Activated CD8-positive, alpha-beta T cell treated with anti-CD3 and anti-CD28 coated beads, Interleukin-2, amount 10 ng/mL, durations not matched to agents 7 days and 5 days (primary cell): ENCODE measurements at regions not wholly inside any gene's neighbourhood (a gene's known extent, or its start where the extent isn't known, plus 50 kb on each side); places are given as distances from the start of the nearest gene placed in this dataset.

ENCODE experiments used
- ATAC-seq: fragments of 150-1000 bp; cut with Tn5 transposase; one replicate; pipeline ENCODE4 v1.10.0; 2021; ENCODE audit warnings: moderate library complexity
- CTCF ChIA-PET: fragments of 350-600 bp; sonication (Branson Sonifier 250); formaldehyde crosslinking; loops from one replicate; lab custom pipeline; 2021; ENCODE audit warnings: antibody characterized with exemption; lab: Charles Lee
- POLR2A ChIA-PET: fragments of 350-600 bp; sonication (Branson Sonifier 250); formaldehyde crosslinking; loops from one replicate; lab custom pipeline; 2021; ENCODE audit warnings: antibody characterized with exemption; lab: Charles Lee
- DNase-seq: peaks from one replicate; pipeline ENCODE4 v3.0.0-alpha.2; 2020
- H3K27ac Mint-ChIP-seq: one replicate; pipeline ENCODE4 v1.8.0; 2021; ENCODE audit warnings: mild to moderate bottlenecking, mixed read lengths
- H3K27me3 Mint-ChIP-seq: one replicate; pipeline ENCODE4 v1.8.0; 2021; ENCODE audit warnings: low read depth, mixed read lengths
- H3K36me3 Mint-ChIP-seq: one replicate; pipeline ENCODE4 v1.8.0; 2021; ENCODE audit warnings: low read depth, mixed read lengths
- H3K4me1 Mint-ChIP-seq: one replicate; pipeline ENCODE4 v1.8.0; 2021; ENCODE audit warnings: low read depth, mixed read lengths
- H3K4me3 Mint-ChIP-seq: one replicate; pipeline ENCODE4 v1.8.0; 2021; ENCODE audit warnings: mild to moderate bottlenecking, mixed read lengths
- H3K9me3 Mint-ChIP-seq: one replicate; pipeline ENCODE4 v1.8.0; 2022; ENCODE audit warnings: mixed read lengths; ENCODE audit not compliant: insufficient read depth

GRCh38 chr2:193670478-193670877, 1475.7 kb upstream of the TMEFF2 start:
- ATAC-seq (no peak), DNase-seq (no peak)
- ChIA-PET POLR2A (no interaction called here), CTCF (no interaction called here)
- no peak overlapping the region for H3K4me3 Mint-ChIP-seq
- H3K36me3 Mint-ChIP-seq: no peaks in the 10 kb centered on the region
- H3K27me3 Mint-ChIP-seq: no peaks in the 10 kb centered on the region
- no peak overlapping the region for H3K27ac Mint-ChIP-seq
- no peaks in the 10 kb centered on the region for H3K4me1 Mint-ChIP-seq
- no peaks in the 10 kb centered on the region for H3K9me3 Mint-ChIP-seq

GRCh38 chr2:193668557-193669323, 1474.0 kb upstream of the TMEFF2 start:
- DNase-seq (no peak), ATAC-seq (no peak)
- Mint-ChIP-seq H3K4me1 (no peaks in the 10 kb centered on the region), H3K4me3 (no peak overlapping the region), H3K27me3 (no peaks in the 10 kb centered on the region), H3K36me3 (no peaks in the 10 kb centered on the region), H3K9me3 (no peaks in the 10 kb centered on the region), H3K27ac (no peak overlapping the region)
- POLR2A ChIA-PET: no interaction called here
- CTCF ChIA-PET: no interaction called here

GRCh38 chr2:193627927-193628272, 1433.2 kb upstream of the TMEFF2 start:
- Mint-ChIP-seq H3K36me3 (no peaks in the 10 kb centered on the region), H3K27ac (no peak overlapping the region), H3K4me3 (no peak overlapping the region), H3K4me1 (no peaks in the 10 kb centered on the region), H3K27me3 (no peaks in the 10 kb centered on the region), H3K9me3 (no peaks in the 10 kb centered on the region)
- DNase-seq (no peak), ATAC-seq (no peak)
- ChIA-PET POLR2A (no interaction called here), CTCF (no interaction called here)

GRCh38 chr2:193627187-193627926, 1432.6 kb upstream of the TMEFF2 start:
- Mint-ChIP-seq H3K36me3 (no peaks in the 10 kb centered on the region), H3K27ac (no peak overlapping the region), H3K27me3 (no peaks in the 10 kb centered on the region), H3K4me1 (no peaks in the 10 kb centered on the region), H3K9me3 (no peaks in the 10 kb centered on the region), H3K4me3 (no peak overlapping the region)
- ChIA-PET POLR2A (no interaction called here), CTCF (no interaction called here)
- ATAC-seq: no peak
- DNase-seq: no peak

- Mint-ChIP-seq H3K4me1 (no peaks in the 10 kb centered on the region), H3K27ac (no peak overlapping the region), H3K4me3 (no peak overlapping the region), H3K27me3 (no peaks in the 10 kb centered on the region), H3K36me3 (no peaks in the 10 kb centered on the region), H3K9me3 (no peaks in the 10 kb centered on the region)
- DNase-seq (no peak), ATAC-seq (no peak)
- POLR2A ChIA-PET: no interaction called here
- CTCF ChIA-PET: no interaction called here
Observed at GRCh38 chr2:193608451-193608850, 1413.7 kb upstream of the TMEFF2 start.

GRCh38 chr2:193590831-193591230, 1396.1 kb upstream of the TMEFF2 start:
- CTCF ChIA-PET: no interaction called here
- Mint-ChIP-seq H3K27ac (no peak overlapping the region), H3K4me1 (no peaks in the 10 kb centered on the region), H3K4me3 (no peak overlapping the region), H3K36me3 (no peaks in the 10 kb centered on the region), H3K9me3 (peaks cover 14% of the 10 kb centered on the region), H3K27me3 (no peaks in the 10 kb centered on the region)
- ATAC-seq (no peak), DNase-seq (no peak)
- POLR2A ChIA-PET: no interaction called here

- Mint-ChIP-seq H3K27ac (no peak overlapping the region), H3K36me3 (no peaks in the 10 kb centered on the region), H3K4me1 (no peaks in the 10 kb centered on the region), H3K9me3 (no peaks in the 10 kb centered on the region), H3K4me3 (no peak overlapping the region), H3K27me3 (no peaks in the 10 kb centered on the region)
- CTCF ChIA-PET: interaction anchor here (1.2 kb wide), 1 partner anchor 10 kb away, joined by 5 read pairs; no protein-coding TSS in a partner anchor
- DNase-seq (no peak), ATAC-seq (no peak)
- POLR2A ChIA-PET: no interaction called here
Observed at GRCh38 chr2:193584522-193584938, 1389.8 kb upstream of the TMEFF2 start.

- no peaks in the 10 kb centered on the region for H3K27me3 Mint-ChIP-seq
- H3K36me3 Mint-ChIP-seq: no peaks in the 10 kb centered on the region
- ATAC-seq (no peak), DNase-seq (no peak)
- H3K4me3 Mint-ChIP-seq: no peak overlapping the region
- H3K9me3 Mint-ChIP-seq: no peaks in the 10 kb centered on the region
- H3K4me1 Mint-ChIP-seq: no peaks in the 10 kb centered on the region
- H3K27ac Mint-ChIP-seq: no peak overlapping the region
- ChIA-PET CTCF (no interaction called here), POLR2A (no interaction called here)
Observed at GRCh38 chr2:193583638-193584400, 1389.1 kb upstream of the TMEFF2 start.

GRCh38 chr2:193581807-193582206, 1387.1 kb upstream of the TMEFF2 start:
- H3K27ac Mint-ChIP-seq: no peak overlapping the region
- DNase-seq (no peak), ATAC-seq (no peak)
- no peaks in the 10 kb centered on the region for H3K9me3 Mint-ChIP-seq
- ChIA-PET POLR2A (no interaction called here), CTCF (no interaction called here)
- no peaks in the 10 kb centered on the region for H3K27me3 Mint-ChIP-seq
- H3K4me3 Mint-ChIP-seq: no peak overlapping the region
- H3K36me3 Mint-ChIP-seq: no peaks in the 10 kb centered on the region
- H3K4me1 Mint-ChIP-seq: no peaks in the 10 kb centered on the region

- H3K4me3 Mint-ChIP-seq: no peak overlapping the region
- ChIA-PET POLR2A (no interaction called here), CTCF (no interaction called here)
- ATAC-seq (no peak), DNase-seq (no peak)
- H3K9me3 Mint-ChIP-seq: no peaks in the 10 kb centered on the region
- H3K27ac Mint-ChIP-seq: no peak overlapping the region
- no peaks in the 10 kb centered on the region for H3K36me3 Mint-ChIP-seq
- H3K27me3 Mint-ChIP-seq: no peaks in the 10 kb centered on the region
- H3K4me1 Mint-ChIP-seq: no peaks in the 10 kb centered on the region
Observed at GRCh38 chr2:193580176-193580950, 1385.6 kb upstream of the TMEFF2 start.

GRCh38 chr2:193566886-193567285, 1372.2 kb upstream of the TMEFF2 start:
- H3K27me3 Mint-ChIP-seq: no peaks in the 10 kb centered on the region

More at GRCh38 chr2:193566886-193567285, 1372.2 kb upstream of the TMEFF2 start:
- ChIA-PET CTCF (no interaction called here), POLR2A (no interaction called here)
- no peak overlapping the region for H3K27ac Mint-ChIP-seq
- no peaks in the 10 kb centered on the region for H3K4me1 Mint-ChIP-seq
- no peak for DNase-seq
- ATAC-seq: no peak
- no peaks in the 10 kb centered on the region for H3K9me3 Mint-ChIP-seq
- H3K36me3 Mint-ChIP-seq: no peaks in the 10 kb centered on the region
- H3K4me3 Mint-ChIP-seq: no peak overlapping the region
